ENCODE measurements at regions not wholly inside any gene's neighbourhood (a gene's known extent, or its start where the extent isn't known, plus 50 kb on each side); places are given as distances from the start of the nearest gene placed in this dataset.

- intact Hi-C loops (cut with DNase I): no loop called here
- Histone ChIP-seq H3K9me3 (no peaks in the 10 kb centered on the region), H3K4me3 (no peak overlapping the region), H3K27ac (no peak overlapping the region), H3K36me3 (no peaks in the 10 kb centered on the region), H3K27me3 (no peaks in the 10 kb centered on the region), H3K4me1 (no peaks in the 10 kb centered on the region)
- DNase-seq: no peak
- TF ChIP-seq POLR2A (IDR thresholded peaks at IDR 0.05) (no peak), POLR2AphosphoS5 (IDR thresholded peaks at IDR 0.05) (no peak), EP300 (IDR thresholded peaks at IDR 0.05) (no peak)
- TF ChIP-seq, protein P1, sequence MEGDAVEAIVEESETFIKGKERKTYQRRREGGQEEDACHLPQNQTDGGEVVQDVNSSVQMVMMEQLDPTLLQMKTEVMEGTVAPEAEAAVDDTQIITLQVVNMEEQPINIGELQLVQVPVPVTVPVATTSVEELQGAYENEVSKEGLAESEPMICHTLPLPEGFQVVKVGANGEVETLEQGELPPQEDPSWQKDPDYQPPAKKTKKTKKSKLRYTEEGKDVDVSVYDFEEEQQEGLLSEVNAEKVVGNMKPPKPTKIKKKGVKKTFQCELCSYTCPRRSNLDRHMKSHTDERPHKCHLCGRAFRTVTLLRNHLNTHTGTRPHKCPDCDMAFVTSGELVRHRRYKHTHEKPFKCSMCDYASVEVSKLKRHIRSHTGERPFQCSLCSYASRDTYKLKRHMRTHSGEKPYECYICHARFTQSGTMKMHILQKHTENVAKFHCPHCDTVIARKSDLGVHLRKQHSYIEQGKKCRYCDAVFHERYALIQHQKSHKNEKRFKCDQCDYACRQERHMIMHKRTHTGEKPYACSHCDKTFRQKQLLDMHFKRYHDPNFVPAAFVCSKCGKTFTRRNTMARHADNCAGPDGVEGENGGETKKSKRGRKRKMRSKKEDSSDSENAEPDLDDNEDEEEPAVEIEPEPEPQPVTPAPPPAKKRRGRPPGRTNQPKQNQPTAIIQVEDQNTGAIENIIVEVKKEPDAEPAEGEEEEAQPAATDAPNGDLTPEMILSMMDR (IDR thresholded peaks at IDR 0.05): no peak
- 26 to 43% methylated on average over 5 of the region's 5 CpGs for WGBS, 2 donors
Observed at GRCh38 chr9:78682216-78682615, 385.3 kb downstream of the PSAT1 start.

DNA sequence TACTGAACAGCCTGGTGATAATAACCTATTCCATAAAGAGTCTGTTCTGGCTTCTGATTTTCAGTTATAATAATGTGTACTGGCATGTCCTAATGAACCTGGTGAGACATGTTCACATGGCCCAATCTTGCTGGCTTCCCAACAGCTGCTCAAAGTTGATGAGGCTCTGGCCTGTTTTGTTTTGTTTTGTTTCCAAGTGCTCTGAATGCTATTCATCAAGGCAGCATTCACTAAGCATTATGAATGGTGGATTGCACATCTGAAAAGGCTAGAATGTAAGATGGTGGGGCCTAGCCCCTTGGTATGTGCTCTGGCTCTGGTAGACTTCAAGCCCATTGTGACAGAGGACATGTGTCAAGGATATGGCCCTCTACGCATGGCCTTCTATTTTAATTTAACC is 388.5 kb downstream of the PSAT1 start:
- intact Hi-C loops (cut with DNase I): no loop called here
- Histone ChIP-seq H3K27me3 (no peaks in the 10 kb centered on the region), H3K9me3 (no peaks in the 10 kb centered on the region), H3K27ac (no peak overlapping the region), H3K36me3 (no peaks in the 10 kb centered on the region), H3K4me3 (no peak overlapping the region), H3K4me1 (no peaks in the 10 kb centered on the region)
- TF ChIP-seq POLR2AphosphoS5 (IDR thresholded peaks at IDR 0.05) (no peak), EP300 (IDR thresholded peaks at IDR 0.05) (no peak), POLR2A (IDR thresholded peaks at IDR 0.05) (no peak)
- TF ChIP-seq, protein P1 (IDR thresholded peaks at IDR 0.05): no peak
- DNase-seq: no peak
- 90 to 91% methylated on average over 1 of the region's 1 CpG for WGBS, 2 donors

DNA sequence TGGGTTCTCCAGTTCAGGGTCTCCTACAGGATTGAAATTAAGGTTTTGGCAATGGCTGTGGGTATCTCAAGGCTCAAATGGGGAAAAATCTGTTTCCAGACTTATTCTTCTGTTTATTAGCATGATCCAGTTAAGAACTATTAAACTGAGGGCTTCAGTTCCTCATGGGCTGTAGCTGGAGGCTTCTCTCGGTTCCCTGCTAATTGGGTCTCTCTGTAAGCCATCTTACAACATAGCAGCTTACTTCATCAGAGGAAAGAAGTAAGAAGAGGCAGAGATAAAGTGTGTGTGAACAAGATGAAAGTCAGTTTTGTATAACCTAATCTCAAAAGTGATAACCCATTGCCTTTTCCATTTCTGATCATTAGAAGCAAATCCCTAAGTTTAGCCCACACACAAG is 391.9 kb downstream of the PSAT1 start:
- H3K4me1 ChIP-seq: no peaks in the 10 kb centered on the region
- TF ChIP-seq POLR2A (IDR thresholded peaks at IDR 0.05): no peak
- TF ChIP-seq POLR2AphosphoS5 (IDR thresholded peaks at IDR 0.05): no peak
- H3K36me3 ChIP-seq: no peaks in the 10 kb centered on the region
- no peak overlapping the region for H3K27ac ChIP-seq
- H3K27me3 ChIP-seq: no peaks in the 10 kb centered on the region
- no peaks in the 10 kb centered on the region for H3K9me3 ChIP-seq
- no peak for DNase-seq
- no peak overlapping the region for H3K4me3 ChIP-seq
- intact Hi-C loops (cut with DNase I): no loop called here
- 78 to 93% methylated on average over 1 of the region's 1 CpG for WGBS, 2 donors

- H3K4me3 ChIP-seq: no peak overlapping the region
- intact Hi-C loops (cut with DNase I): no loop called here
- no peaks in the 10 kb centered on the region for H3K27me3 ChIP-seq
- TF ChIP-seq POLR2A (IDR thresholded peaks at IDR 0.05): no peak
- TF ChIP-seq, protein P1 (IDR thresholded peaks at IDR 0.05): no peak
- TF ChIP-seq POLR2AphosphoS5 (IDR thresholded peaks at IDR 0.05): no peak
- TF ChIP-seq EP300 (IDR thresholded peaks at IDR 0.05): no peak
- H3K9me3 ChIP-seq: no peaks in the 10 kb centered on the region
- 57 to 77% methylated on average over 2 of the region's 2 CpGs for WGBS, 2 donors
- H3K4me1 ChIP-seq: no peaks in the 10 kb centered on the region
- H3K36me3 ChIP-seq: no peaks in the 10 kb centered on the region
- H3K27ac ChIP-seq: no peak overlapping the region
- DNase-seq: no peak
Observed at GRCh38 chr9:78691542-78691941, 394.6 kb downstream of the PSAT1 start.

GRCh38 chr9:78692871-78693270 is 395.9 kb downstream of the PSAT1 start:
- intact Hi-C loops (cut with DNase I): no loop called here
- 44 to 61% methylated on average over 3 of the region's 3 CpGs for WGBS, 2 donors
- no peak overlapping the region for H3K4me3 ChIP-seq
- TF ChIP-seq, protein P1 (IDR thresholded peaks at IDR 0.05): no peak
- TF ChIP-seq POLR2AphosphoS5 (IDR thresholded peaks at IDR 0.05) (no peak), POLR2A (IDR thresholded peaks at IDR 0.05) (no peak), EP300 (IDR thresholded peaks at IDR 0.05) (no peak)
- H3K27ac ChIP-seq: no peak overlapping the region
- H3K4me1 ChIP-seq: no peaks in the 10 kb centered on the region
- no peaks in the 10 kb centered on the region for H3K36me3 ChIP-seq
- no peaks in the 10 kb centered on the region for H3K9me3 ChIP-seq
- no peak for DNase-seq
- H3K27me3 ChIP-seq: no peaks in the 10 kb centered on the region
